SK-N-DZ (cell line): ENCODE measurements at regions not wholly inside any gene's neighbourhood (a gene's known extent, or its start where the extent isn't known, plus 50 kb on each side); places are given as distances from the start of the nearest gene placed in this dataset.
A peak's percentile ranks its signal among the peaks of the same experiment; 100 is the strongest.

Experiments used
- DNase-seq: peaks from one replicate; pipeline ENCODE4 v3.0.0-alpha.2; 2015; ENCODE audit warnings: low spot score

DNA sequence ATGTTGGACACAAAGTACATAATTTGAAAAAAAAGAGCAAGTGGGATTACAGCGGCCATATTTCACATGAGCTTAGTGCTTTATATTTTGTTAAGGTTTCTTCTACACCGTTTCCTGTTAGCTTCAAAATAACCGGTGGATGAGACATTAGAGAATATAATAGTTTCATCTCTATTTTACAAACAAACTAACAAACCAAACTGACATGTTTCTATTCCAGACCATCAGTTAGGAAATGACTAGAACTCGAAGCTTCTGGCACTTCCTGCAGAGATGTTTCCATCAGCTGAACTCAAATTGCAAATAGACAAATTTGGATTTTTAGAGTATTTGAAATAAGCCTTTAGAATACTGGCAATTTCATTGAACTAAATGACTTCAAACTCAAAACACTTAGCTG is 86.5 kb downstream of the MTRR start:
- DNase-seq = no peak

DNA sequence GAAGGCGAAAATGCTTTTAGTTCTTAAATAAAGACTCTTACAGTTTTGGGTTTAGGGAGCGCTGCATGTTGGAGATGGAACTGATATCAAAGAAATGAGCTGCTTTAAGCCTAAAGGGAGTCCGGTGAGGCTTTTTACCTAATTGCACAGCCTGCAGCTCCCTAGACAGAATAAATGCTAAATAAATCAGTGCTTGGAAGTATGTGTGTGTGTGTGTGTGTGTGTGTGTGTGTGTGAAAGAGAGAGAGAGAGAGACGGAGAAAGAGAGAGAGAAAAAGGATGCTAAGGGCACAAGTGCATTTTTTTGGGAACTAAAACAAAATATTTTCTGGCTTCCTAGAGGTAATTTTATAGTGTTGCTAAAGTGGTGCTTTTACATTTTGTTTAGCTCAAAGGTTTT is 88.4 kb downstream of the MTRR start:
- no peak for DNase-seq

DNA sequence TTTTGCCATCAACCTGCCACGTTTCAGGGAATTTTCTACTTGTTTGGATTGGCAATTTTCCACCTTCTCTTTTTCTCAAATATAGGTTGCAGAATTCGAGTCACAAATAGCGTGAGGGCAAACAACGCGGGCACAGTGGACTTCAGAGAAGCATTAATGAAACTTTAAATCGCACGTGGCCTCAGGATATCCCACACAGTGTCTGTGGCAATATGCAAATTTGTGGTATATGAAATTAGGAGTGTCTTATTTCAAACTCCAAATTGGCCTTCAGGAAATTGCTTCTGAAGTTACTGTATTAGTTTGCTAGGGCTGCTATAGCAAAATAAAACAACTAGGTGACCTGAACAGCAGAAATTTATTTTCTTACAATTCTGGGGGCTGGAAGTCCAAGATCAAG is 91.2 kb downstream of the MTRR start:
- no peak for DNase-seq

DNA sequence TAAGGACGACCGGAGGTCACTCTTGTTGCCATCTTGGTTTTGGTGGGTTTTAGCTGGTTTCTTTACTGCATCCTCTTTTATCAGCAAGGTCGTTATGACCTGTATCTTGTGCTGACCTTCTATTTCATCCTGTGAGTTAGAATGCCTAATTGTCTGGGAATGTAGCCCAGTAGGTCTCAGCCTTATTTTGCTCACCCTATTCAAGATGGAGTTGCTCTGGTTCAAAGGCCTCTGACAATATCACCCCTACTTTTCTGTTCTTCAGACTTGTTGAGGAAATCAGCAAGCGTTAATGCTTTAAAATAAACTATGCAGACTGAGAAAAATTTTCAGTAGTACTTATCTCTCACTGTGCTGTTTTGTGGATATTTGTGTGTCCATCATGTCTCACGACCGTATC is 92.6 kb downstream of the MTRR start:
- DNase-seq = no peak

DNA sequence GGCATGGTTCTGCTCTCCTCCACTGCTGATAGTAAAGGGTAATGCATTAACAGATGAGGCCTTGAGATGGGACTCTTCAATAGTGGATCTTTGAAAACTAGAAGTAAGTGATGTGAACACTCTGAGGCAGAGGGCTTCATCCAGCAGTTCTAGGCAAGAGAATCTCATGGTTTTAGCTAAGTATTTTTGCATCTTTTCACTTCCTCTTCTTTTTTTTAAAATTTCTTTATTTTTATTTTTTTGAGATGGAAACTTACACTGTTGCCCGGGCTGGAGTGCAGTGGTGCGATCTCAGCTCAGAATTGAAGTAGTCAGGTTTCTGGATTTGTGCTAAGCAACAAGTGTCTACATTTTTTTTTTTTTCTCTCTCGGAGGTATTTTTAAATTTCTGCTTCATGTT is 101.9 kb downstream of the MTRR start:
- no peak for DNase-seq

DNA sequence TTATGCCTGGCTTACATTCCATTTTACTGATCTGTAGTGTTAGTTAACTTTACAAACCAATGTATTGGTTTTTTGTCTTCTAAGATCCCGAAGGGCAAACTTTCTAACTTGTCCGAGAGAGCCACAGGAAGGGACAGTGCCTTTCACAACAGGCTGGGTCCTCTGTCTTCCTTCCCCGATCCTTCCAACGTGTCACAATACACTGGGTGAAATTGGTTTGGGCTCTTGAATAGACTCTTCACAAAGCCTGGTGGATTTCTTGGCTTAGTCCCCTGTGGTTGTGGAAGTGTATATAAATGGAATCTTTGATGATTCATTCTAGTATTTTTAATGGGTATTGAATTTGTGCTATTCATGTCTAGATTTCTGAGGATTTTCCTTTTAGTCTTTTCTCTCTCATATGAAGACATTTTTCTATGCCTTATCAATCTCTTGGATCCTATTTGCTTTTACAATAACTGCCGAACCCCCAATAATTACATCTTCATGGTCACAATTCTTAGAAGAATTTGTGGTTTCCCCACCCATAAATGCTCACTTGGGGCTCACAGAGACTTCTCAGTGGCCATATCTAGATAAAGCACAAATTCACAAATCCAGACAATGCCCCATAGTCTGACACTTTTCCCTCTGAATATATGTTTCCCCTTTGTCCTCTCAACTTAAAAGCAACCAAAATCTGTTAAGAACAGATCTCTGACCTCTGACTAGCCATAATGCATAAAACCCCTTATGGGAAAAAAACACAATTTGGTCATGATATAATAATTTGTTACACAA is 107.7 kb downstream of the MTRR start:
- DNase-seq = no peak

DNA sequence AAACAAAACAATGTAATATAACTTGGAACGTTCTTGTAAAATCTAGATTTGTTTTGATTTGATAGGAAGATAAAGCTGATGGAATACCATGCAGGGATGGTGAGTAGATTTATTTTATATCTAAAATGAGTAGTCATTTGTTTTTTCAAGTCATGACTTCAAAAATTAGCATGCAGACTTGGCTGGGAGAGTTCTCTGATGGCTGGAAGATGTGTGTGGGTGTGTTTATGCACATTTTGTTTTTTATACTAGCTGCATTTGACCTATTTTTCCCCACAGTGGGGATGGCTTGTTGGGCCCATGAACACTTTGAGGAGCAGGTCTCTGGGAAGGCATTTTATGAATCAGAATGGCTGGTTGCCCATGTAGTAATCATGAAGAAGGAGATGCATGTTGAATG is 109.2 kb downstream of the MTRR start:
- DNase-seq = no peak

DNA sequence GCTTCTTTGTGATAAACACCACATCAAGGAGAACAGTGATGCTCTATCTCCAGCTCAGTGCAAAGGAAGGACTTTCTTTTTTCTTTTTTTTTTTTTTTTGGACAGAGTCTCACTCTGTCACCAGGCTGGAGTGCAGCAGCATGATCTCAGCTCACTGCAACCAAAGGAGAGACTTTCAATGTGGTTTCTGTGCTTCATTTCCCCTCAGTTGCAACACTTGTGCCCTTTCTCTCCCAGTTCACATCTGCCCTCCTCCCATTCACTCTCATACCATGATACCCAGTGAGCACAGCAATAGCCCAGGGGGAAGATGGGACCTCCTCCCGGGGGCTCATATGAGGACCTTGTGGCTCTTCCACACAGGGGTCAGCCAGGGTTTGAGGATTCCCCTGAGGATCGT is 110.0 kb downstream of the MTRR start:
- no peak for DNase-seq

DNA sequence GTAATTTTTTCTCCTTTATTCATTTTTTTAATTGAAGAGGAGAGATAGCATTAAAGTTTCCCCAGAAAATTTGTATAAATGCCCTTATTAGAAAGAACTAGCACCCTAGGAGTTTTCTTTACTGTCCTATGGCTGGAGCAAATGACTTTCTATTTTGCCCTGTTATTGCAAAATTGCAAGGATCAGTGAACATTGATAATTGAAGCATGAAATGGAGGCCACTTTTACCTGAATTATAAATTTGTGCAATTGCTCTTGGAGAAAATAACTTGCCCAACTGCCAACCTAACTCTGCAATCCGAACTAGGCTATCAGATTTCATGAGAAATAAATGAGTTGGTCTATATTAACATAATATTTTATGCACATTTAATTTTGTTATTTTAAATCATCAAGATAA is 111.9 kb downstream of the MTRR start:
- no peak for DNase-seq

DNA sequence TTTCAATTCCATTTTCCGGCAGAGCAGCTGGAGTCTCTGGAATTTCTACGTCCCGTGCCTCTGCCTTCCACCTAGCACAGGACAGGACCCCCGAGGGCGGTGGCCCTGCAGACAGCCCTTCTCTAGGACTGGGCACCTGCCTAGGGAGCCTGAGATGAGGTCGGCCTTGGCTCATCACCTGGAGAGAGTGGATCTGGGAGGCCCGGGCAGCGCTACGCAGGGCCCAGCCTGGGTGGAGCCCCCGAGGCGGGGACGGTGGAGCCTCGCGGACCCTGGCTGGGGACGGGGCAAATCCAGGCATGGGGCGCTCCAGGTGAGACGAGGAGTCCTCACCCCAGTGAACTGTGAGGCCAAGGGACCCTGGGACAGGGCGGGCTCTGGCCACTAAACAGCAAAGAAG is 114.5 kb downstream of the MTRR start:
- no peak for DNase-seq

DNA sequence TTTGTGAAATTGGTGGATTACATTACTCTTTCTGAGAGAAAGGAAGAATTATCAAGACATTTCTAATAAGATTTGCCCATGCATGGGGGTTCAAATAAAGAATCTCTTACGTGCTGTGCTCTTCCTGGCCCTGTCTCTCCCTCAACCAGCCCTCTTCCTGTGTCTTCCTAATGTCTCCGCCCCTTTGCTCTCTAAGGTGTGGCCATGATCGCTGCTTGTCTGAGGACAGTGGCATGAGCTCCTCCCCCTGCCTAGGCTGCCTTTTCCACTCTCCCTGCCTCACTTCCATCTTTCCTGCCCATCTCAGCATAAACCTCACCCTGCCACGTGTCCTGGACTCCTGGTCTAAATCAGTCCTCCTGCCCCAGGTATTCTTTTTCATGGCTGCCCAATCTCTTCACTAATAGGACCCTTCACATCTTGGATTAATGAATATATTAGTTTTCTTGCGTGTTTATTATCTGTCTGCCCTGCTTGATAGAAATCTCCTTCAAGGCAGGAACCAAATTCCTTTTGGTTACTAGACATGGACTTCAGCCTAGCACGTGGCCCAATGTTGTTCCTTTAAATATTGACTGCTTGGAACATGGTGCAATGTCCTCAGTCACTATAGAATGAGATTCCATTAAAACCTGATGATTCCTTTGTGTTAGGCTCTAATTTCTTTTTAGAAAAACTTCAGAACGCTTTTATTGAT is 122.3 kb downstream of the MTRR start:
- DNase-seq = peak; percentile 11

DNA sequence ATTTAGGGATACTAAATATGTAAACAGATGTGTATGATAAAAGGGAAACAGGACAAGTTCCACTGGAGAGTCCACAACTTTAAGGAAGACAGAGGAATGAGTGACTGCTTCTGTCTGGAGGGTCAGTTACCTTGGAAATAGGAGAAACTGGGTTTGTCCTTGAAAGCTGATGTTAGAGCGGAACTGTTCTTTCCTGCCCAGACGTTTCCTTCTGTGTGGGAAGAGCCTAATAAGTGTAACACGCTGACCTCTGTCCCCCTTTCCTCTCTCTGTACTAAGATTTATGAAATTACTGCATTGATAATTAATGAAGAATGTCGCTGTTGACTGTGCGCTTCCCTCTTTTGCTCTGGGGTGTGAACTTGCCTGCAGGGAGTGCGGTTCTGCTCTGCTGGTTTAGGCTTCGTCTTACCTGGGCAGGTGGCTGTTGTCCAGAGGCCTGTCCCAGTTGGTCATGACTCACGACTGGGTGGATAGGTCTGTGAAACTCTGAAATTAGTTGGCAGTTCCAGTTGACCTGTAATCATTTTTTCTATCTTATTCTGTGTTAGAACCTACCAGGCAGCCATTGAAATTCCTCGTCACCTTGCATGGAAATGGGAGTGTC is 126.8 kb downstream of the MTRR start:
- no peak for DNase-seq

DNA sequence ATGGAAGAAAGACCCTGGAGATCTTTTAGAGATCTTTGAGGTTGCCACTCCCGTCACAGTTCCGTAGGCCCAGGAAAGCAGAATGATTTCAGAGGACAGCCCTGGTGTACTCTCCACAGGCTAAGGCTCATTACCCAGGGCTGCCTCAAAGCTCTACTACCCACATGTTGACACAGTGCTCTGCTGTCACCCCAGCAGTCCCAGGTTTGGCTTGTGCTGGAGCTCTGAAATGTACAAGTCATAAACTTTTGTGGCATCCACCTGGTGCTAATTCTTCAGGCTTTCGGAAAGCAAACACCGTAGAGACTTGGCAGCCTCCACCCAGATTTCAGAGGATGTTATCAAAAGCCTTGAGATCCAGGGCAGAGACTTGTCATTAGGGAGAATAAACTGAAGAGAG is 136.5 kb downstream of the MTRR start:
- DNase-seq = no peak

DNA sequence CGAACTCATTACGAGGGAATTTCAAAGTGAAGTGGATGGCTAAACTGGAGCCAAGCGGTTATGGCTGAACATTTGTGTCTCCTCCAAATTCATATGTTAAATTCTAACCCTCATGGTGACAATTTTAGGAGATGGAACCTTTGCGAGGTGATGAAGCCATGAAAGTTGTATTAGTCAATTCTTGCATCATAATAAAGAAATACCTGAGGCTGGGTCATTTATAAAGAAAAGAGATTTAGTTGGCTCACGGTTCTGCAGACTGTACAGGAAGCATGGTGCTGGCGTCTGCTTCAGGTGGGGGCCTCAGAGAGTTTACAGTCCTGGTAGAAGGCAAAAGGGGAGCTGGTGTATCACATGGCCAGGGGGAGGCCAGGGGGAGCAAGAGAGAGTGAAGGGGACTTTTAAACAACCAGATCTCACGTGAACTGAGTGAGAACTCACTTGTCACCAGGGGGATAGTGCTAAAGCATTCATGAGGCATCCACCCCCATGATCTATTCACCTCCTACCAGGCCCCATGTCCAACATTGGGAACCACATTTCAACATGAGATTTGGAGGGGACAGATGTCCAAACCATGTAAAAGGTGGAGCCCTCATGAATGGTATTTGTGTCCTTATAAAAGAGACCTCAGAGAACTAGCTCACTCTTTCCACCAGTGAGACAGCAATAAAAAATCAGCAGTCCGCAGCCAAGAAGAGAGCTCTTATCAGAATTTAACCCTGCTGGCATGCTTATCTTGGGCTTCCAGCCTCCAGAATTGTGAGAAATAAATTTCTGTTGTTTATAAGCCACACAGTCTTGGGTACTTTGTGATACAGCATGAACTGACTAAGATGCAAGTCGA is 143.4 kb downstream of the MTRR start:
- no peak for DNase-seq

DNA sequence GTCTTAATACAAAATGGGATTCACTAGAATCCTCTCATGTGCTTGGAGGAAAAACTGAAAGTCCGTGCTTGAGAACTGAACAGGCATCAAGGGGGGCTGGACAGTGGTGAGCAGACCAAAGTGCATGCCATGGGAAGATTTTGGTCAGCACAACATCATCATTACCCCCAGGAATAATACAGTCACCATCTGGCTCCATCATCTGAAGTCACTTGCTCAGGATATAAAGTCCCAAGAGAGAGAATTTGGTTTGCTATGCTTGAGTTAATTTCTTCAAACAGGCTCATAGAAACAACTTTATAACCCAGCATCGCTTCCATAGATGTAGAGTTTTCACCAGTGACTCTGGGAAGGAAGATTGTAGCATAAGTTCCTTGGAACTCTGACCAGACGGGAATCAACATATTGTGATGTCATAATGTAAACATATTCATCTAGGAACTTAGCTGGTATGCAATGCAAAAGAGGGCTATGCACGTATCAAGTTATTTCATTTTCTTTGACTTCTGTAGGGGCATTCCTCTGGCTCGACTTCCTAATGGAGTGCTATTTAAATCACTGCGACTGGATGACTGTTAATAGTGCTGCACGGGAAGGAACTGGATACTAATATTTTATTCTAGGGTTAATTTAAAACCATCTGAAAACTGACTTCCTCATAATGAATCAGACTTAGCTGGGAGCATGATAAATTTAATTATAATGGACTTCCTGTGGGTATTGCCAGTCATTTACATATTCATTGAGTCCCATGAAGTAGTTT is 145.2 kb downstream of the MTRR start:
- DNase-seq = no peak

DNA sequence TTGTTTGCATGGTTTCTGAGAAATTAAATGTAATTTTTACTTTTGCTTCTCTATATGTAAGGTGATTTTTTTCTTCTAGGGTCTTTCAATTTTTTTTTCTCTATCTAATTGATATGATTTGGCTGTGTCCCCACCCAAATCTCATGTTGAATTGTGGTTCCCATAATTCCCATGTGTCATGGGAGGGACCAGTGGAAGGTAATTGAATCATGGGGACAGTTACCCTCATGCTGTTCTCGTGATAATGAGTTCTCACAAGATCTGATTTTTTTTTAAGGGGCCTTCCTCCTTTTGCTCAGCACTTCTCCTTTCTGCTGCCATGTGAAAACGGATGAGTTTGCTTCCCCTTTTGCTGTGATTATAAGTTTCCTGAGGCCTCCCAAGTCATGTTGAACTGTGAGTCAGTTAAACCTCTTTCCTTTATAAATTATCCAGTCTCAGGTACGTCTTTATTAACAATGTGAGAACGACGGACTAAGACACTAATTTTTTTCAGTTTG is 150.8 kb downstream of the MTRR start:
- no peak for DNase-seq

DNA sequence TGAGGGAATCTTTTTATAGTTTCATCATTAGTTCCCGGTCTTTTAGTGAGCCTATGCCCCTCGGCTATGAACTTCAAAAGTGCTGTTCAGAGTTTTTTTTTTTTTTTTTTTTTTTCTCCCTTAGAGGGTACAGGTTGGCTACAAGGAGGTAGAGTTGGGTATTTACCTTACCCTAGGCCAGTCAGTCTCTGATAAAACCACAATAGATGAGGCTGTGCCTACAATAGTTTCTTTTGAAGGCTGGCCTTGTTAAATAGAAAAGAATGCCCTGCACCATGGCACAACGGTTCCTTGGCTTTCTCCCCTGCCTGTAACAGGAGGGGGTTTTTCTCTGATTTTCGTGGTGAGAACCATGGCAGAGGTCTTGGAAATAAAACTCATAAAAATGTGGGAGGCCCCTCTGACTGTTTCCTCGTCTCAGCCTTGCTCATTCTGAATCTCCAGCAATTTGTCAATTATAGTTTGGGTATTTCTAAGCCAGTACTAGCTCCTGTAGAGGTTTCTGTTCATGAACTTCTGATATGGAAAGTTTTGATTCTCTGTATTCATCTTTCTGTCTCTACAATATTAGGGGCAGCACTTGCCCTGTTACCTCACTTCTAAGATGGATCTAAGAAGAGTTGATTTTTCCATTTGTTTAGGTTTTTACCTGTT is 152.0 kb downstream of the MTRR start:
- DNase-seq = no peak

DNA sequence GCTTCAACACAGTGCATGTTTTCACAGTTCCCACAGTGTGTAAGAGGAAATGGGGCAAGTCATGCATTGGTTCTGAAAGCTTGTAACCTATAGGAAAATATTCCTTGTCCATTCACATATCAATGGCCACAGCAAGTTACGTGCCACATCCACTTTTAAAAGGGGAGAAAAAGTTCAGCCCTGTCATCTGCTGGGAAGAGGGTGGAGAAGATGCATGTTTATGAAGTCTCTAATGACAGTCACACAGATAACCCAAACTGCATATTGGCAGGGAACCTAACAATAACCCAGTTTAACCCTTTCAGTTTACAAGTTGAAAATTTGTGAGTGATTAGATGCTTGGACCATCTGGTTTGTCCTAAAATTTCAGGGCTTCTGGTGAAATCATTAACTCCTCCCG is 159.3 kb downstream of the MTRR start:
- no peak for DNase-seq

DNA sequence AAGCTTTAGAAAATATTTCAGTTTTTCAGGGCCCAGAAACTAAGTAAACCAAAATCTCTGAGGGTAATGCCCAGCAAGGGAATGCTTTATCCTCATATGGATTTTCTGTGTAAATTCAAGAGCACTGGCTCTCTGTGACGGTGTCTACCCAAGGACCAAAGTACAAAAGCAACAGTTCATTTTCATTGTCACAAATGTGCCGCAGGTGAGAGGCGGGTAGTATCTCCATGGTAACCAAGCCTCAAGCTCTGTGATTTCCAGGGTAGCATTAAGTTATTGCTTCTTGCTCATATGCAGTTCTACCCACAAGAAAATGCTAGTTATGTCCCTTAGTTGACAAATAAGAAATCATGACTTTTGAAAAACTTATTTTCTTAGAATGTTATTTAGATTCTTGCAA is 164.3 kb downstream of the MTRR start:
- DNase-seq = no peak

DNA sequence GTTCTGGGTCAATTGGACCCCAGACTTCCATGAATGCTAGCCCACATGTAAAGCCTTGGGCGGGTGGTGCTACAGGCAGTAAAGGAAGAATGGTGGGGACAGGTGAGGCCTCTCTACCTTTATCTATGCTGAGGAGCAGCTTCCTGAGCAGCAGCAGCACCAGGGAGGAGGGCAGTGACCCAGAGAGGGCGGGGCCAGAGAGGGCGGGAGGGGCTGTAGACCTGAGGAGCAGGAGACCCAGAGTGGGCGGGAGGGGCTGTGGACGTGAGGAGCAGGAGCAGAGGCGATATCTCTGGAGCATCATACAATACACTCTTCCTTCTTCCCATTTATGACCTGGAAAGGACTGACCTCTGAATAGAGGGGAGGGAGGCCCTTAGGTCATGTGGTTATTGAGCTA is 165.9 kb downstream of the MTRR start:
- DNase-seq = no peak

DNA sequence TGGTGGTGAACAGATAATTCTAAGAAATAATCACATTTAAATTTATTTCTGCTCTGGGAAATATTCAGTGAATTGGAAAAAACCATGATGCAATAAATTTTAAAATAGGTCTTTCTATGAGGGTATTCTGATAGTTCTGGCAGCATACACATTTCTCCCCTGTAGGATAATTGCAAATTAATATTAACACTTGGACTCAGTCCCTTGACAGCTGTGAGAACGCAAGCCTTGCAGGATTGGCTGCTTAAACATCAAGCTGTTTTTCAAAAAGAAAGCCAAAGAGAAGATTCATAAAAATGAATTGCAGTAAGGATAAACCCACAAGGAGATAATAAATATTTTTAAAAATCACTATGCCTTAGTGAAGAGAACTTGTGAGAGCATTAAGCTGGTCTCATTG is 180.0 kb downstream of the MTRR start:
- no peak for DNase-seq
